ENCODE measurements at regions not wholly inside any gene's neighbourhood (a gene's known extent, or its start where the extent isn't known, plus 50 kb on each side); places are given as distances from the start of the nearest gene placed in this dataset.

DNA sequence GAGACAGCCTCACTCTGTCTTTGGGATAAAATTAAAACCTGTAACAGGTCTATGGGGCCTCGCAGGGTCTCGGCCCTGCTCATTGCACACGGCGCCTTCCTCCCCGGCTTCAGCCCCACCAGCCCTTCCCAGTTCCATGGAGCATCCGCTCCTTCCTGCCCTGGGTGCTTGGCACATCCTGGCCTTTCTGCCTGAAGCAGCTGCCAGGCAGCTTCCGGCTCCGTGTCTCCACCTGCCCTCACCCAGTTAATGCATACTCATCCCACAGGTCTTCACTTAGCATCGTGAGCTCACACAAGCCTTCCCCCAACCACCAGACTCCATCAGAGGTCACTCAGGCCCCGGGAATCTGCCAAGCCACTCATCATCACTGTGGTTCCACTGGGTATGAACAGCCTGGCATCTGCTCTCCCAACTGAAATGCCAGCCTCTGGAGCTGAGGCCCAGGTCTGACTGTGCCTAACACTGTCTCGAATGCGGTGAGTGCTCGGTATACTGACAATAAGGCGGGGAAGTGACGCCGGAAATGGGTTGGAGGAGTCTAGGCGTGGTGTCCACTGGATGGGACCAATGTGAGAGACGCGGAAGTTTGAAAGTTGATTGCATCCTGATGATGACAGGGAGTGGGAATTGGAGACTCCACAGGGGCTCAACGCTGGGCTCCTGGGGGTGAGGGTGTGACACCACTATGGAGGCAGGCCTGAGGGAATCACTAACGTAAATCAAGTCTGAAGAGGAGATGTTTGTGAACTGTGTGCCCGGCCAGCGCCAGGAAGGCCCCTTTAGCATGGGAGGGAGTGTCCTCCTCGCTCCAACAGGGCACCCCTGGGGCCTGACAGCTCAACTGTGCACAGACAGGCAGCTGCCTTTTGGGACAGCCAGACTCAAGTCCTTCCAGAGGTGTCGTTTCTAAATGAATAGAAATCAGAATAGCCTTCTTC is 245.8 kb downstream of the TTLL2 start:
- Histone ChIP-seq H3K4me1 (peaks cover 15% of the 10 kb centered on the region), H3K36me3 (no peaks in the 10 kb centered on the region), H3K9me3 (no peaks in the 10 kb centered on the region), H3K4me3 (no peak overlapping the region), H3K27me3 (no peaks in the 10 kb centered on the region), H3K27ac (no peak overlapping the region)
- intact Hi-C loops (cut with DNase I), result no loop called here
- ATAC-seq (no peak), DNase-seq (no peak)
- TF ChIP-seq, protein P1, sequence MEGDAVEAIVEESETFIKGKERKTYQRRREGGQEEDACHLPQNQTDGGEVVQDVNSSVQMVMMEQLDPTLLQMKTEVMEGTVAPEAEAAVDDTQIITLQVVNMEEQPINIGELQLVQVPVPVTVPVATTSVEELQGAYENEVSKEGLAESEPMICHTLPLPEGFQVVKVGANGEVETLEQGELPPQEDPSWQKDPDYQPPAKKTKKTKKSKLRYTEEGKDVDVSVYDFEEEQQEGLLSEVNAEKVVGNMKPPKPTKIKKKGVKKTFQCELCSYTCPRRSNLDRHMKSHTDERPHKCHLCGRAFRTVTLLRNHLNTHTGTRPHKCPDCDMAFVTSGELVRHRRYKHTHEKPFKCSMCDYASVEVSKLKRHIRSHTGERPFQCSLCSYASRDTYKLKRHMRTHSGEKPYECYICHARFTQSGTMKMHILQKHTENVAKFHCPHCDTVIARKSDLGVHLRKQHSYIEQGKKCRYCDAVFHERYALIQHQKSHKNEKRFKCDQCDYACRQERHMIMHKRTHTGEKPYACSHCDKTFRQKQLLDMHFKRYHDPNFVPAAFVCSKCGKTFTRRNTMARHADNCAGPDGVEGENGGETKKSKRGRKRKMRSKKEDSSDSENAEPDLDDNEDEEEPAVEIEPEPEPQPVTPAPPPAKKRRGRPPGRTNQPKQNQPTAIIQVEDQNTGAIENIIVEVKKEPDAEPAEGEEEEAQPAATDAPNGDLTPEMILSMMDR (IDR thresholded peaks at IDR 0.05), result no peak

DNA sequence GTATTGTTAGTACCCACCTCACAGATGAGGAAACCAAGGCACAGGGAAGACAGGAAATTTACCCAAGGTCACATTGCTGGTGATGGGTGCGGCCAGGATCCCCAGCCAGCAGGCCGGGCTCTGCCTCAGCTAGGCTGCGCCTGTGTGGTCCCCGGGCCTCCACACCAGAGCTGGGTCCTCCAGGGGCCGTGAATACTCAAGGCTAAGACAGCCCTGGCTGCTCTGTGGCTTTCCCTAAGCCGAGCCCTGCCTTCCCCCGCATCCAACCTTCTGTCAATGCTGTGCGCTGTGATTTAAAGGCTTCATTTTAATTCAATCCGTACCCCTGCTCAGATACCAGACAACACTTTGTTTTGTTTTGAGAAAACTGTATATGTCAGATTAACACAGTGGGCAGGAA is 246.7 kb downstream of the TTLL2 start:
- Histone ChIP-seq H3K4me3 (no peak overlapping the region), H3K27me3 (no peaks in the 10 kb centered on the region), H3K27ac (no peak overlapping the region), H3K36me3 (no peaks in the 10 kb centered on the region), H3K4me1 (peaks cover 9% of the 10 kb centered on the region), H3K9me3 (no peaks in the 10 kb centered on the region)
- ATAC-seq (no peak), DNase-seq (no peak)
- TF ChIP-seq, protein P1 (IDR thresholded peaks at IDR 0.05), result no peak
- intact Hi-C loops (cut with DNase I), result no loop called here

DNA sequence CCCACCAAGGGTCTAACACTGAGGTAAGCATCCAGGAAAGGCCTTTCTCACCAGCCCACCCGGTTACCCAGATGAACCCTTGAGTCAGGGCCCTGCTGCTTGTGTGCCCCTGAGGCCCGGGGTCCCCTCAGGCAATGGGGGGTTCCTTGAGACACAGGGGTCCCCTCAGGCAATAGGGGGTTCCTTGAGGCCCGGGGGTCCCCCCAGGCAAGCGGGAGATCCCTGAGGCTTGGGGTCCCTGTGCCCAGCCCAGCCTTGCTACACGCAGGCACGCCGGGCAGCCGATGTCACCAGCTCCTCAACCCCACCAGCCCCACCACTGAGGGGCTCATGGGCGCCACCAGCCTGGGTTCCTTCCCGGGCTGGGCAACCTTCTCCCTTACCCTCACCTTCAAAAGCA is 247.2 kb downstream of the TTLL2 start:
- no peak for DNase-seq
- intact Hi-C loops (cut with DNase I), result no loop called here

DNA sequence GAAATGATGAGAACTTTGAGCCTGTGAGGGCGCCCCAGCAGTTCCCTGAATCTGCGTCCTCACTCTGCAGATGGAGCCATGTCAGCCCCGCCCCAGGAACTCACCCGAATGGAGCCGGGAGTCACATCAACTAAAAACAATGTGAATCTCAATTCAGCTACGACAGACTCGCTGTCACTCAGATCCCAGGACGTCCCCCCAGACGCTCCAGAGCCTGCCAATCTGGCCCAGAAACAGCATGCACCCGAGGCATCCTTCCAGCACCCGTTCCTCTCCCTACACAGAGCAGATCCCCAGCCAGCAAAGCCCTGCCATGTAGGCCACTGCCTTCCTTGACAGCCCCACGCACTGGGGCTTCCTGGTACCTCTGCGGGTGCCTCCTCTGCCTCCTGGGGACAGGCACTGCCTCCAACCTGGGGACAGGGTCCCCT is 248.0 kb downstream of the TTLL2 start:
- TF ChIP-seq, protein P1 (IDR thresholded peaks at IDR 0.05), result no peak
- Histone ChIP-seq H3K9me3 (no peaks in the 10 kb centered on the region), H3K36me3 (no peaks in the 10 kb centered on the region), H3K27me3 (no peaks in the 10 kb centered on the region), H3K27ac (no peak overlapping the region), H3K4me3 (no peak overlapping the region), H3K4me1 (peaks cover 7% of the 10 kb centered on the region)
- intact Hi-C loops (cut with DNase I), result no loop called here
- DNase-seq (no peak), ATAC-seq (no peak)

More for the DNA sequence above, 247.2 kb downstream of the TTLL2 start:
- Histone ChIP-seq H3K9me3 (no peaks in the 10 kb centered on the region), H3K4me1 (peaks cover 7% of the 10 kb centered on the region), H3K36me3 (no peaks in the 10 kb centered on the region), H3K27ac (no peak overlapping the region), H3K27me3 (no peaks in the 10 kb centered on the region), H3K4me3 (no peak overlapping the region)
- TF ChIP-seq, protein P1 (IDR thresholded peaks at IDR 0.05), result no peak
- ATAC-seq, result no peak

DNA sequence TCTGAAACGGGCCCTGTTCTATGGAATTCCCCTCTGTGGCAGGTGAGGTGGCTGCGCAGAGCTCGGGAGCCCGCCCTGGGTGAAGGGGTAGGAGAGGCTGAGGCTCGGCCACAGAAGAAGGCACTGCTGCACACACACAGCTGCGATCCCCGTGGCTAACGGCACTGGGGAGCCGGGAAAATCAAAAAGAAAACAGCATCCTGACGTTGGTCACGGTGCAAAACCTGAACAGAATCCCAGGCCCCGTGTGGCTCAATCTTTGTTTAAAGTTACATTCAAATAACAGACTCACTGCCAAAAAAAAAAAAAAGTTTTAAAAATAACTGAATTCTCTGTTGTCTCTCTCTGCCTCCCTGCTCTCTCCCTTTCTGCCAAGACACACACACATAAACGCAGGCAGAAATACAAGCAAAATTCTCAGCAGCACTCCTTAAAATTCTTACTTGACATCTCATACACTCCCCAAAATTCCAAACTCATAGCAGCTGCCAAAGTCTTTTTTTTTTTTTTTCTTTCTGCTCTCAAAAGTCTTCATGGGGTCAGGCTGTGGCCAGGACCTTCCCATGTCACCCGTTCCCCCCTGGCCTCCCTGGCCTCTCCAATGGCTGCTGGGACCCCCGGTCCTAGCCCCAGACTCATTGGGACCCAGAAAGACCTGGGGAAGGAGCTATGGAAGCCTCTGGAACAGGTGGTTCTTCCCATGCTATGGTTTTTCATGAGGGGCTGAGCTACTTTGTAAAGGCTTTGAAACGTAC is 248.8 kb downstream of the TTLL2 start:
- intact Hi-C loops (cut with DNase I), result no loop called here
- peaks cover 7% of the 10 kb centered on the region for H3K4me1 ChIP-seq
- TF ChIP-seq, protein P1 (IDR thresholded peaks at IDR 0.05), result no peak
- no peak for DNase-seq
- H3K27ac ChIP-seq, result no peak overlapping the region
- no peaks in the 10 kb centered on the region for H3K9me3 ChIP-seq
- no peak overlapping the region for H3K4me3 ChIP-seq
- no peaks in the 10 kb centered on the region for H3K36me3 ChIP-seq
- ATAC-seq, result no peak
- H3K27me3 ChIP-seq, result no peaks in the 10 kb centered on the region

All from upper lobe of right lung (tissue), 1 donor.